Astrocyte of the cerebellum (primary cell): ENCODE measurements at regions not wholly inside any gene's neighbourhood (a gene's known extent, or its start where the extent isn't known, plus 50 kb on each side); places are given as distances from the start of the nearest gene placed in this dataset.

Source experiments
- DNase-seq: peaks from one replicate; pipeline ENCODE4 v3.0.0-alpha.2; 2011; ENCODE audit warnings: low read depth
- H3K4me3 ChIP-seq: 2 replicates; pipeline ENCODE4 v1.5.1; 2011; ENCODE audit warnings: mild to moderate bottlenecking, low read depth, low read length, moderate library complexity
- in situ Hi-C: cut with HindIII; loops from 2 replicates; pipeline ENCODE4 v1.10.0; 2017; ENCODE audit warnings: low sequenced_read_pairs
- TF ChIP-seq, protein P1 (sequence below): IDR thresholded peaks from 2 replicates; pipeline ENCODE4 v1.5.1; 2012; ENCODE audit warnings: low read length, low read depth, moderate library complexity, mild to moderate bottlenecking; ENCODE audit errors: missing control alignments

DNA sequence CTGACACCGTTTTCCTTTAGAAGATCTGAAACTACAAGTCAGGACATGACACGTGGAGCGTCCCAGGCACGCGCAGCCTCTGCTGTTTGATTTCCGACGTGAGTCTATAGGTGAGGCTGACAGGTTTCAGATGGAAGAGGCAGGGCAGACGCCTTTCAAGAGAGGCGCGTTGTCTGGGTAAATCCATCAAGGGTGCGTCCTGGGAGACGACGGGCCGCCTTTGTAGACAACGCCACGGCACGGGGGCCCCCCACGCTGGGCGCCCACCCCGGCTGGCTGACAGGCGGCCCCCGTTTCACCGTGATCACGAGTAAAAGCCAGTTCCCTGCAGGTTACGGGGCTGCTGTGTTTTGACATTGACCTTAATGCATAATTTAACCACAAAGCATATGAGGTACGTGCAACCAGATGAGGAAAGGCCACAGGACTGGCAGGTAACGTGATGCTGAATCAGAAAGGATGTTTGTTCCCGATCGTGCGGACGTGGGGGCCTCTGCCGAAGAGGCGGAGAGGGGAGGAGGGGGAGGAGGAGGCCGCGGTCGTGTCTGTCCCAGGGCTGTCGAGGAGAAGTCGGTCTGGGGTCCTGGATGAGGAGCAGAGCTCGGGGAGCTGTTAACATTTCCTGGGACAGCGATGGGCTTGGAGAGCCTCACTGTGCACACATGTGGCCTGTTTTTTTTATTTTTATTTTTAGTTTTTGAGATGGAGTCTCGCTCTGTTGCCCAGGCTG is 51.1 kb upstream of the PPP2R3B start:
- TF ChIP-seq, protein P1, sequence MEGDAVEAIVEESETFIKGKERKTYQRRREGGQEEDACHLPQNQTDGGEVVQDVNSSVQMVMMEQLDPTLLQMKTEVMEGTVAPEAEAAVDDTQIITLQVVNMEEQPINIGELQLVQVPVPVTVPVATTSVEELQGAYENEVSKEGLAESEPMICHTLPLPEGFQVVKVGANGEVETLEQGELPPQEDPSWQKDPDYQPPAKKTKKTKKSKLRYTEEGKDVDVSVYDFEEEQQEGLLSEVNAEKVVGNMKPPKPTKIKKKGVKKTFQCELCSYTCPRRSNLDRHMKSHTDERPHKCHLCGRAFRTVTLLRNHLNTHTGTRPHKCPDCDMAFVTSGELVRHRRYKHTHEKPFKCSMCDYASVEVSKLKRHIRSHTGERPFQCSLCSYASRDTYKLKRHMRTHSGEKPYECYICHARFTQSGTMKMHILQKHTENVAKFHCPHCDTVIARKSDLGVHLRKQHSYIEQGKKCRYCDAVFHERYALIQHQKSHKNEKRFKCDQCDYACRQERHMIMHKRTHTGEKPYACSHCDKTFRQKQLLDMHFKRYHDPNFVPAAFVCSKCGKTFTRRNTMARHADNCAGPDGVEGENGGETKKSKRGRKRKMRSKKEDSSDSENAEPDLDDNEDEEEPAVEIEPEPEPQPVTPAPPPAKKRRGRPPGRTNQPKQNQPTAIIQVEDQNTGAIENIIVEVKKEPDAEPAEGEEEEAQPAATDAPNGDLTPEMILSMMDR = no peak
- no peak for DNase-seq
- in situ Hi-C loops = loop anchor here (10.0 kb wide), 1 partner anchor 63 kb away; no protein-coding TSS in a partner anchor
- no peak overlapping the region for H3K4me3 ChIP-seq

DNA sequence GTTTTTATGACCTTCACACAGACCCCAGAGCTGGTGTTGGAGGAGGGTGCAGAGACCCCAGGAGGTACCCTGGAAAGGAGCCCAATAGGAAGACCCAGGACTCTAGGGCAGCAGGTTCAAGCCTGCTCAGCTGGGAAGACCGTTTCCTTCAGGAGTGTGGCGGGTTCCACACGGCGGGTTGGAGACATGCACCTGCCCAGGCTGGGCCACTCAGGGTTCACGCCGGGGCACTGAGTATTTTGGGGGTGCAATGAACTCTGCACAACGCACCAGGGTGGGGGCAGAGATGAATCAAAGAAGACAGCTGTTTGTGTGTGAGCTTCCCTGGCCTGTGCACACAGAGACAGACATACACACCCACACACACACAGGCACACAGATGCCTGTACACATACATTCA is 52.5 kb upstream of the PPP2R3B start:
- H3K4me3 ChIP-seq = no peak overlapping the region
- DNase-seq = no peak
- in situ Hi-C loops = loop anchor here (10.0 kb wide), 1 partner anchor 64 kb away; no protein-coding TSS in a partner anchor
- TF ChIP-seq, protein P1 = no peak

DNA sequence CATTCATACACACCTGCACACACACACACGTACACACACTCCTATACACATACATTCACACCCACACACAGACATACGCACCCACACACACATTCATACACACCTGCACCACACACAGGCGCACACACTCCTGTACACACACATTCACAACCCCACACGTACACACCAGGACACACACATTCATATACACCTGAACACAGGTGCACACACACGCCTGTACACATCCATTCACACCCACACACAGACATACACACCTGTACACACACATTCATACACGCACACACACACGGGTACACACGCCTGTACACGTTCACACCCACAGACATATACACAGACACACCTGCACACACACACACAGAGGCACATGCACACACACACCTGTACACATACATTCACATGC is 53.0 kb upstream of the PPP2R3B start:
- in situ Hi-C loops = loop anchor here (10.0 kb wide), 1 partner anchor 65 kb away; no protein-coding TSS in a partner anchor
- TF ChIP-seq, protein P1 = no peak
- DNase-seq = no peak

DNA sequence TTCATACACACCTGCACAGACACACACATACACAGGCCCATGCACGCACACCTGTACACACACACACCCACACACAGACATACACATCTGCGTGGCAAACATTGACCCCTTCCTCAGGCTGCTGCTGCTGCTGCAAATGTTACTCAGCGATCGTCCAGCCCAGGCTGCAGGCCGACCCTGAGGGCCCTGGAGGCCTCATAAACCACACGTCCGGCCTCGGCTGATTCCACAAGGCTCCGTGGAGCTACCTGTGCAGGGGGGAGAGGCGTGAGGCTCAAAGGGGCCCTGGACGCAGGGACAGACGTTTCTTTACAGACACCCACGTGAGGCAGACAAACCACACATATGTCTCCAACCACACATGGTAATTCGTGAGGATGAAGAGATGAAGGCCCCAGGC is 53.9 kb upstream of the PPP2R3B start:
- H3K4me3 ChIP-seq = no peak overlapping the region
- in situ Hi-C loops = no loop called here
- DNase-seq = no peak
- TF ChIP-seq, protein P1 = no peak

More for the DNA sequence above, 53.0 kb upstream of the PPP2R3B start:
- no peak overlapping the region for H3K4me3 ChIP-seq

DNA sequence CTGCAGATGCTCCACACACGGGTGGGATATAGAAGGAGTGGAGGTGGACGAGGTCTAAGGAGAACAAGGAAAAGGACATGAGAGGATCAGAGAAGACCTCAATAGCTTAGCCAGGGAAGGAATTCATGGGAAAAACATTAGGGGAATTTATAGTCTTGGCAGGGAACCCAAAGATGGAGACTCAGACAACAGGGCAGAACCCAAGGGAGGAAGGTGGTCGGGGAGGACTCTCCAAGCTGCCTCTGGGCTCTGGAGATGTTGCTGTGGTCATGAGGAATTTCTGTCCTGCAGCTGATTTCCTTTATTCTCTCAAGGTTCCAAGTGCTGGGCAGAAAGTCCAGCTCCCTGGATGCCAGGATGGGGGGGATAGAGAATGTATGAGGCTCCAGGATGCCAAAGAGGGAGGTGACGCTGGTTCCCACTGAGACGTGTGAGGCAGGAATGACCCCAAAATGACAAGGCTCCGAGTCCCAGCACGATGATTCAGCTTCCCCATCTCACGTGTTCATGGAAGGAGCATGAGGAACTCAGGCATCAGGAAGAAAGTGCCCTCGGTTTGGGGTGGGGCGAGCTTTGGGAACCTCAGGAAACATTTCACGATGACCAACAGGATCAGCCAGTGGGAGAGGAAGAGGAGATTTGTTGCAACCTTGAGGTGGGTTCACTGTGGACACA is 57.0 kb upstream of the PPP2R3B start:
- TF ChIP-seq, protein P1 = no peak
- DNase-seq = no peak
- in situ Hi-C loops = no loop called here
- H3K4me3 ChIP-seq = no peak overlapping the region

DNA sequence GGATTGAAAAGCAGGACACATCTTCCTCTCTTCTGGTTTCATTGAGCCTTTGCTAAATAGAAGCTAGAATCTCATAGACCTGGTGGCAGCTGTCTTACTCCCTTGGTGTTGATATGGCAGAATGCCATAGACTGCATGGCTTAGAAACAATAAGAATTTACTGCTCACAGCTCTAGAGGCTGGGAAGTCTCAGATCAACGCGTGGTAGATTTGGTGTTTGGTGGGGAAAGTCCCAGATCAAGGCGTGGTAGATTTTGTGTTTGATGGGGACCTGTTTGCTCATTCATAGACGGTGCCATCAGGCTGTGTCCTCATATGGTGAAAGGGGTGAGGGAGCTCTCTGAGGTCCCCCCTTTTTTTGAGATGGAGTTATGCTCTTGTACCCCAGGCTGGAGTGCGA is 57.6 kb upstream of the PPP2R3B start:
- DNase-seq = no peak
- in situ Hi-C loops = no loop called here
- H3K4me3 ChIP-seq = no peak overlapping the region
- TF ChIP-seq, protein P1 = no peak
